ENCODE measurements at regions not wholly inside any gene's neighbourhood (a gene's known extent, or its start where the extent isn't known, plus 50 kb on each side); places are given as distances from the start of the nearest gene placed in this dataset.

GRCh38 chr5:56557198-56557597, 258.2 kb upstream of the MAP3K1 start:
- TF ChIP-seq CTCF (conservative IDR thresholded peaks at IDR 0.05; ENCODE audit: low read length) (no peak), EZH2phosphoT487 (IDR thresholded peaks at IDR 0.05; ENCODE audit: borderline replicate concordance) (no peak)

Measured in Loucy (cell line).